Renal cortical epithelial cell (primary cell): ENCODE measurements at regions not wholly inside any gene's neighbourhood (a gene's known extent, or its start where the extent isn't known, plus 50 kb on each side); places are given as distances from the start of the nearest gene placed in this dataset.
"Not testable (repeated sequence)": the region's sequence is repeated elsewhere in the genome, so short reads cannot be mapped to it uniquely, and the experiment has no call there.

ENCODE experiments used
- DNase-seq: peaks from one replicate; pipeline ENCODE4 v3.0.0-alpha.2; 2011; ENCODE audit warnings: low read depth

GRCh38 chr12:97616946-97617345 is 154.3 kb downstream of the RMST start:
- DNase-seq = no peak

DNA sequence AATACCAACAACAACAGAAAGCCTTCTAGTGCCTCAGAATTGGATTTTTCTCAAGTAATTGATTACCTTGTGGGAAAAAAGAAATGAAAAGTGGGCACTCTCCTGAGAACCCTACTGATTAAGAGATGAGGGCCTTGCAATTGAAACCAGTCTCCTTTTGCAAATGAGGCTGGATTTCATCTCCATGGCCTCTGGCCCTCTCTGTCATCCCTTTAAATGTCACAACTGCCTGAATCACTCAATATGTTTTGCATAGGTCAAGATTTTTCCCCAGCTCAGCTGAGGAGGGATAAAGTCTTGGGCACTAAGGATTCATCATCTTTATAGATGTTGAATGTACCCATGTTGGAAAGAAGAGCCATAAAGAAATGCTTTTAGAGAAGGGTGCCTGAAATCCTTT is 166.4 kb downstream of the RMST start:
- DNase-seq = no peak

DNA sequence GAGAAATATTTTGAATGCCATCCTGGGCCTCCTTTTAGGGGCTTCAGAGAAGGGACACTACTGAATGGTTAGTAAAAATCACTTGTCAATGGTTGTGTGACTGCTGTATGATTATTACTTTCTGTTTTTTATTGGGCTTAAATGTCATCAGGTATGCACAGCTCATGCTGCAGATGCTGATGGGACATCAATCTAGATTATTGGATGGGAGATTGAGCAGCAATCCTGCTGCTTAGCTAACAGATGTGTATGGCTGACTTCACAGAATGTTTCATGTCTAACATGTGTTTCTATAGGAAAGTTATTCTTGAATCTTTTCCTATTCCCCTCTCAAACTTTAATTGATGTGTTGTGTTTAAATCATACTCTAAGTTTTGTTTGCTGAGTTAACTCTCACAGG is 166.8 kb downstream of the RMST start:
- no peak for DNase-seq

GRCh38 chr12:97630356-97630755 is 167.8 kb downstream of the RMST start:
- no peak for DNase-seq

DNA sequence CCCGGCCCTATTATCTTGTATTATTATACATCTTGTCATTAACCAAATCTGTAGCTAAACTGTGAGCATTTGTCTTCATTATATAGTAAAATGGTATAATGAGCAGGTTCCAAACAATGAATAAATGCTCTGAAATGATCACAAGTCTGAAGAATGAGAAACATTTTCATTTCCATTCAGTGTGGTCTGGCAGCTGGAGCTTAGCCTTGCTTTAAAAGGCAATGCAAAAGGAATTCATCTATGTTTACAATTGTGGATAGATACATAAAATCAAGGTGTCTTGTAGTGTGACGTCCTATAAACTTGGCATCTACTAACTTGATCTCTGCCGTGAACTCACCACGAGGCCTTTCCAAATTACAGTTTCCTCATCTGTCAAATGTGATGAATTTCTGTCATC is 168.3 kb downstream of the RMST start:
- DNase-seq = peak; percentile 64

GRCh38 chr12:97637770-97638169 is 175.2 kb downstream of the RMST start:
- peak; percentile 39 for DNase-seq

DNA sequence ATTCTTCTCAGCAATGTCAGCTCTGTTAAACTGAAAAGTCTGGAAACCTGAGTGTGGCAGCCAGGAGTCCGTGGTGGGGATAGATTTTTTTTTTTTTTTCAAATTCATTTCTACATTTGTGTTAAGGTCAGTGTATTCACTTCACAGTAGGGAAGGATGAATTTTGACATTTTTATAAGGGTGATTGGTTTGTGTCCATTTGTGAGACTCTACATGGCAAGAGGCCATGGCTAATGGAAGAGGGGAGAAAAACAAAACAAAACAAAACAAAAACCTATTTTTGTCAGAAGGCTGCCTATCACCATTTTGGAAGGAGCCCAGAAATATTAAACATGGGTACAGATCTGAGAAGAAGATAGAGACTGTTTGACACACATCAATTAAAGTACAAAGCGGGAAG is 176.1 kb downstream of the RMST start:
- DNase-seq = no peak

- peak; percentile 78 for DNase-seq
Observed at GRCh38 chr12:97639702-97640101, 177.1 kb downstream of the RMST start.

- DNase-seq = peak; percentile 51
Observed at GRCh38 chr12:97640826-97641225, 178.2 kb downstream of the RMST start.

DNA sequence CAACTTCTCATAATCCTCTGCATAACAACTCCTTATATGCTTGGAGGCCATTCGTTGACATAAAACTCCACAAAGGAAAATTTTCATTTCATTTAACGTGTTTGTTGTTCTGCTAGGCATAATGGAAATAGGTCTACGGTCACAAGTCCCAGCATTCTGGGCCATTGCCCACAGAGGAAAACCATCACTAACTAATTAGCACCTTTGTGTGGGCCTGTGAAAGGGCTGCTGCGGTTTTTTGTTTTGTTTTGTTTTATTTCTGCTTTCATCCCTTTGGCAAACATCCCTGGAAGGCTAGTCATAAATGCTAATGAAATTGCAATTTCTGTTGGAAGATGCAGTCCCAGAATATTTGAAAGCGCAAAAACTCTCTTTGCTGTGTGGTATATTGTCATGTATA is 180.3 kb downstream of the RMST start:
- DNase-seq = peak; percentile 54

GRCh38 chr12:97643924-97644323 is 181.3 kb downstream of the RMST start:
- peak; percentile 38 for DNase-seq

- DNase-seq = no peak
Observed at GRCh38 chr12:97645726-97646125, 183.1 kb downstream of the RMST start.

DNA sequence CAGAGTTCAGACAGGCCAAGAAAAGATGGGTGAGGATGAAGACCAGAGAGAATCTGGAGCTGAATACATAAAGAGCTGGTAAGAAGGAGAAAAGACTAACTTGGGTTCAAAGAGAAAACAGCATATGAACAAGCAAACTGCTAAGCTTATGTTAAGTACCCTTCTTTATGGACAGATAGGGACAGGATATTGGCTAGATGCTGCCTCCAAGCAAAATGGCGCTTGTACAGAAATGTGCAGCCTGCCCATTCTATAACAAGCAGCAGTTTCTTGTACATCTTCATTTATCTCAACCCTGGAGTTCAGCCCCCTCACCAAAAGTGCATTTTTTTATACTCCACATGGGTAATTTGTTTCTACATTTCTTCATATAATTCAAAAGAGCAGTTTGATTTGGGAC is 184.5 kb downstream of the RMST start:
- no peak for DNase-seq

DNA sequence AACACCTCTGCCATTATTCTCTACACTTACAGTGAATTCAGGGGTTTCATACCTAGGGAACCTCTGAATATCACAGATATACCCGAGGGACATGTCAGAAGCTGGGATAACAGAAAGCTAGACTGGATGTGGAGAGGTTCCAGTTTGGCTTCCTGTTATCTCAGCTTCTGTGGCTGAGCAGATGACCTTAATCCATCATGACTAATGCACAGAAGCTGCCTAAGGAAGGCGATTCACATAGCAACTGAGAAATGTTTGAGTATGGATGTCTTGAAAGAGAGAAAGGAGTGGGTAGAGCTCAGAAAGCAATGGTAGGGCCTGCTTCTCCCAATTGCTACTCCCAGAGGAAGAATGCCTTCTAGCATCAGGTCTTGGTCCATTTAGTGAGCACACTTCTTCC is 187.6 kb downstream of the RMST start:
- DNase-seq = peak; percentile 60

- not testable (repeated sequence) for DNase-seq
Observed at GRCh38 chr12:97656548-97656947, 193.9 kb downstream of the RMST start.

GRCh38 chr12:97659117-97659880 is 196.7 kb downstream of the RMST start:
- DNase-seq = no peak

- DNase-seq = no peak
Observed at GRCh38 chr12:97666263-97666662, 203.7 kb downstream of the RMST start.

- DNase-seq = no peak
Observed at GRCh38 chr12:97672870-97673269, 210.3 kb downstream of the RMST start.

DNA sequence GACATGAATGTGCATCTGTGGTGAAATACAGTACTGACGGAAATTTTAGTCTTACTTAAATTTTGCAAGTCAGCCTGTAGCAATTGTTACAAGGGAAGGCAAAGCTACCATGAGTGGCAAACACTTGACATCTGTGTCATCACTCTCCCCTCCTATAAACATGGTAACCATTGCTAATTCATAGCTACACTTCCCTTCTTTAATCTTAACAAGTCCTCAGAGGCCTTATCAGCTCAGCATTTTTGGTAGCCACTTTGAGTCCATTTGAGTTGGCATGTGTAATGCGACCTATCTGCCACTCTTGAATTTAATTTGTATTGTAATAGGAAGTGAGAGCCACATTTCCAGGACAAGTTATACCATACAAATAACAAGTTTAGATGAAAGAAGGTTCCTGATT is 218.1 kb downstream of the RMST start:
- DNase-seq = no peak

- peak; percentile 19 for DNase-seq
Observed at GRCh38 chr12:97681612-97682504, 219.3 kb downstream of the RMST start.

DNA sequence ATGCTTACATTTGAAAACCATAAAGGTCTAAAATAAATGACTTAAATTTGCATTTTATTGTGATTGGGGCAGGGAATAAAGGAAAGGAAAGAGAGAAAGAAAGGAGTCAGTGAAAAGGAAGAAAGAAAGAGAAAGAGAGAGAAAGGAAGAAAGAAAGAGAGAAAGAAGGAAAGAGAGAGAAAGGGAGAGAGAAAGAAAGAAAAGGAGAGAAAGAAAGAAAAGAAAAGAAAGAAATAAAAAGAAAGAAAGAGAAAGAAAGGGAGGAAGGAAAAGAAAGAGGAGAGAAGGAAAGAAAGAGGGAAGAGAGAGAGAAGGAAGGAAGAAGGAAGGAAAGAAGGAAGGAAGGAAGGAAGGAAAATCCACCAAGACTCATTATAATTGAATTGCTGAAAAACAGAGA is 222.8 kb downstream of the RMST start:
- DNase-seq = no peak

DNA sequence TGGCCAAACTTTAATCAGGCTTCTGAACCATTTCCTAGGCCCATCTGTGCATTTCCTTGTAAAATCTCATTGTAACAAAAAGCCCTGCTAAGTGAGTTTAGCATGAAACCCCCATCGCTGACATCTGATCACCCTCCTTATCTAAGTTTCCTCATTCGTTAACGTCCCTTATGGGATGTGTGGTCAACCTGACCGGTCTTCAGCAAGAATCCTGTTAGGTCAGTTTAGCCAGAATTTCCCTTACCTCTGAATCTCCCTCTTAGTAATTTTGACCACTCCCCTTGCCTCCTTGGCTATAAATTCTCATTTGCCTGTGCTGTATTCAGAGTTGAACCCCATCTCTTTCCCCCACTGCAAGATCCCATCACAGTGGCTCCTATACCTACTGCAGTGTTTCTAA is 239.3 kb downstream of the RMST start:
- no peak for DNase-seq

GRCh38 chr12:97711392-97711791 is 248.8 kb downstream of the RMST start:
- no peak for DNase-seq
